ENCODE measurements at regions not wholly inside any gene's neighbourhood (a gene's known extent, or its start where the extent isn't known, plus 50 kb on each side); places are given as distances from the start of the nearest gene placed in this dataset.
"Not testable (repeated sequence)": the region's sequence is repeated elsewhere in the genome, so short reads cannot be mapped to it uniquely, and the experiment has no call there.

DNA sequence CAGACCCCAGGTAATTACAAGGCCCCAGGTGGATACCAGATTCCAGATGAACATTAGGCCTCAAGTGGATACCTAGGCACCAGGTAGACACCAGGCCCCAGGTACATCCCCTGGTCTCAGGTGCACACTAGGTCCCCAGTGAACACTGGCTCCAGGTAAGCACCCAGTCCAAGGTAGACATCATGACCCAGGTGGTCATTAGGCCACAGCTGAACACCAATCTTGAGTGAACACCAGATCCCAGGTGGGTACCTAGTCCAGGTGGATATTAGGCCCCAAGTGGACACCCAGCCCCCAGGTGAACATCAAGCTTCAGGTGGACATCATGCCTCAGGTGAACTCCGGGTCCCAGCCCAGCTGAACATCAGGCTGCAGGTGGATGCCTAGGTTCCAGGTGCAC lies 1486.2 kb upstream of the TPTE start:
- not testable (repeated sequence) for TF ChIP-seq EZH2phosphoT487 (IDR thresholded peaks at IDR 0.05; ENCODE audit: borderline replicate concordance, low read depth); NRF1 (IDR thresholded peaks at IDR 0.05; ENCODE audit: low read depth, low read length); TAF1 (IDR thresholded peaks at IDR 0.05; ENCODE audit: borderline replicate concordance, low read depth, low read length); FOXM1 (IDR thresholded peaks at IDR 0.05; ENCODE audit: low read depth); RFX5 (IDR thresholded peaks at IDR 0.05; ENCODE audit: low read length); RAD21 (IDR thresholded peaks at IDR 0.05; ENCODE audit: low read length); GABPA (IDR thresholded peaks at IDR 0.05; ENCODE audit: low read depth); TEAD4 (IDR thresholded peaks at IDR 0.05; ENCODE audit: borderline replicate concordance, insufficient read depth)
- TF ChIP-seq, protein P1, sequence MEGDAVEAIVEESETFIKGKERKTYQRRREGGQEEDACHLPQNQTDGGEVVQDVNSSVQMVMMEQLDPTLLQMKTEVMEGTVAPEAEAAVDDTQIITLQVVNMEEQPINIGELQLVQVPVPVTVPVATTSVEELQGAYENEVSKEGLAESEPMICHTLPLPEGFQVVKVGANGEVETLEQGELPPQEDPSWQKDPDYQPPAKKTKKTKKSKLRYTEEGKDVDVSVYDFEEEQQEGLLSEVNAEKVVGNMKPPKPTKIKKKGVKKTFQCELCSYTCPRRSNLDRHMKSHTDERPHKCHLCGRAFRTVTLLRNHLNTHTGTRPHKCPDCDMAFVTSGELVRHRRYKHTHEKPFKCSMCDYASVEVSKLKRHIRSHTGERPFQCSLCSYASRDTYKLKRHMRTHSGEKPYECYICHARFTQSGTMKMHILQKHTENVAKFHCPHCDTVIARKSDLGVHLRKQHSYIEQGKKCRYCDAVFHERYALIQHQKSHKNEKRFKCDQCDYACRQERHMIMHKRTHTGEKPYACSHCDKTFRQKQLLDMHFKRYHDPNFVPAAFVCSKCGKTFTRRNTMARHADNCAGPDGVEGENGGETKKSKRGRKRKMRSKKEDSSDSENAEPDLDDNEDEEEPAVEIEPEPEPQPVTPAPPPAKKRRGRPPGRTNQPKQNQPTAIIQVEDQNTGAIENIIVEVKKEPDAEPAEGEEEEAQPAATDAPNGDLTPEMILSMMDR (IDR thresholded peaks at IDR 0.05): not testable (repeated sequence)
- TF ChIP-seq, protein P2, sequence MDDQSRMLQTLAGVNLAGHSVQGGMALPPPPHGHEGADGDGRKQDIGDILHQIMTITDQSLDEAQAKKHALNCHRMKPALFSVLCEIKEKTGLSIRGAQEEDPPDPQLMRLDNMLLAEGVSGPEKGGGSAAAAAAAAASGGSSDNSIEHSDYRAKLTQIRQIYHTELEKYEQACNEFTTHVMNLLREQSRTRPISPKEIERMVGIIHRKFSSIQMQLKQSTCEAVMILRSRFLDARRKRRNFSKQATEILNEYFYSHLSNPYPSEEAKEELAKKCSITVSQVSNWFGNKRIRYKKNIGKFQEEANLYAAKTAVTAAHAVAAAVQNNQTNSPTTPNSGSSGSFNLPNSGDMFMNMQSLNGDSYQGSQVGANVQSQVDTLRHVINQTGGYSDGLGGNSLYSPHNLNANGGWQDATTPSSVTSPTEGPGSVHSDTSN (IDR thresholded peaks at IDR 0.05): not testable (repeated sequence)
- TF ChIP-seq, protein P3, sequence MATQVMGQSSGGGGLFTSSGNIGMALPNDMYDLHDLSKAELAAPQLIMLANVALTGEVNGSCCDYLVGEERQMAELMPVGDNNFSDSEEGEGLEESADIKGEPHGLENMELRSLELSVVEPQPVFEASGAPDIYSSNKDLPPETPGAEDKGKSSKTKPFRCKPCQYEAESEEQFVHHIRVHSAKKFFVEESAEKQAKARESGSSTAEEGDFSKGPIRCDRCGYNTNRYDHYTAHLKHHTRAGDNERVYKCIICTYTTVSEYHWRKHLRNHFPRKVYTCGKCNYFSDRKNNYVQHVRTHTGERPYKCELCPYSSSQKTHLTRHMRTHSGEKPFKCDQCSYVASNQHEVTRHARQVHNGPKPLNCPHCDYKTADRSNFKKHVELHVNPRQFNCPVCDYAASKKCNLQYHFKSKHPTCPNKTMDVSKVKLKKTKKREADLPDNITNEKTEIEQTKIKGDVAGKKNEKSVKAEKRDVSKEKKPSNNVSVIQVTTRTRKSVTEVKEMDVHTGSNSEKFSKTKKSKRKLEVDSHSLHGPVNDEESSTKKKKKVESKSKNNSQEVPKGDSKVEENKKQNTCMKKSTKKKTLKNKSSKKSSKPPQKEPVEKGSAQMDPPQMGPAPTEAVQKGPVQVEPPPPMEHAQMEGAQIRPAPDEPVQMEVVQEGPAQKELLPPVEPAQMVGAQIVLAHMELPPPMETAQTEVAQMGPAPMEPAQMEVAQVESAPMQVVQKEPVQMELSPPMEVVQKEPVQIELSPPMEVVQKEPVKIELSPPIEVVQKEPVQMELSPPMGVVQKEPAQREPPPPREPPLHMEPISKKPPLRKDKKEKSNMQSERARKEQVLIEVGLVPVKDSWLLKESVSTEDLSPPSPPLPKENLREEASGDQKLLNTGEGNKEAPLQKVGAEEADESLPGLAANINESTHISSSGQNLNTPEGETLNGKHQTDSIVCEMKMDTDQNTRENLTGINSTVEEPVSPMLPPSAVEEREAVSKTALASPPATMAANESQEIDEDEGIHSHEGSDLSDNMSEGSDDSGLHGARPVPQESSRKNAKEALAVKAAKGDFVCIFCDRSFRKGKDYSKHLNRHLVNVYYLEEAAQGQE (IDR thresholded peaks at IDR 0.05; ENCODE audit: low read depth, low read length): not testable (repeated sequence)

Data from SK-N-SH (cell line).